ENCODE measurements at regions not wholly inside any gene's neighbourhood (a gene's known extent, or its start where the extent isn't known, plus 50 kb on each side); places are given as distances from the start of the nearest gene placed in this dataset.

DNA sequence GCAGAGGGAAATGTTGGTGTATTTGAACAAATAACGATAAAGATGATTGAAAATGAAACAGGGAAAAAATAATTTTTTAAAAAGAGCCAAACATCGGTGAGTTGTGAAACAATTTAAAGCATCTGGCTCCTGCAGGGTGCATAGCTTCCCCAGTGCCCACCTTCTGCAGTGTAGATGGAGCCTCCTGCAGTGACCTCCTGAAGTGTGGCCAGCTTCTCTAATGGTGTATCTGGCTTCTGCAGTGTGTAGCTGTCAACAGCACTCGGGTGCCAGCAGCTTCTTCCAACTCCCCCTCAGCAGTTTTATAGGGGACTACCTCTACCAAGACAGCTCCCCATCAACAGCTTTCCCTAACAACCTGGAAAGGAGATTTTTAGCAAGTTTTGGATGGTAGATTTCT is 279.4 kb upstream of the SEMA6A start:
- TF ChIP-seq, protein P1, sequence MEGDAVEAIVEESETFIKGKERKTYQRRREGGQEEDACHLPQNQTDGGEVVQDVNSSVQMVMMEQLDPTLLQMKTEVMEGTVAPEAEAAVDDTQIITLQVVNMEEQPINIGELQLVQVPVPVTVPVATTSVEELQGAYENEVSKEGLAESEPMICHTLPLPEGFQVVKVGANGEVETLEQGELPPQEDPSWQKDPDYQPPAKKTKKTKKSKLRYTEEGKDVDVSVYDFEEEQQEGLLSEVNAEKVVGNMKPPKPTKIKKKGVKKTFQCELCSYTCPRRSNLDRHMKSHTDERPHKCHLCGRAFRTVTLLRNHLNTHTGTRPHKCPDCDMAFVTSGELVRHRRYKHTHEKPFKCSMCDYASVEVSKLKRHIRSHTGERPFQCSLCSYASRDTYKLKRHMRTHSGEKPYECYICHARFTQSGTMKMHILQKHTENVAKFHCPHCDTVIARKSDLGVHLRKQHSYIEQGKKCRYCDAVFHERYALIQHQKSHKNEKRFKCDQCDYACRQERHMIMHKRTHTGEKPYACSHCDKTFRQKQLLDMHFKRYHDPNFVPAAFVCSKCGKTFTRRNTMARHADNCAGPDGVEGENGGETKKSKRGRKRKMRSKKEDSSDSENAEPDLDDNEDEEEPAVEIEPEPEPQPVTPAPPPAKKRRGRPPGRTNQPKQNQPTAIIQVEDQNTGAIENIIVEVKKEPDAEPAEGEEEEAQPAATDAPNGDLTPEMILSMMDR (IDR thresholded peaks at IDR 0.05; ENCODE audit: extremely low read depth in 1 of 2, insufficient read depth in 1 of 2, low read depth in 1 of 2, low read length in 2 of 2): no peak
- TF ChIP-seq EZH2 (IDR thresholded peaks at IDR 0.05; ENCODE audit: borderline replicate concordance, low read depth, low read length, severe bottlenecking): no peak
- TF ChIP-seq POLR2A (IDR thresholded peaks at IDR 0.05; ENCODE audit: low read depth, low read length): no peak
- no peak for TF ChIP-seq POLR2AphosphoS5 (IDR thresholded peaks at IDR 0.05; ENCODE audit: insufficient read depth, low read depth, low read length)
- TF ChIP-seq, protein P2, sequence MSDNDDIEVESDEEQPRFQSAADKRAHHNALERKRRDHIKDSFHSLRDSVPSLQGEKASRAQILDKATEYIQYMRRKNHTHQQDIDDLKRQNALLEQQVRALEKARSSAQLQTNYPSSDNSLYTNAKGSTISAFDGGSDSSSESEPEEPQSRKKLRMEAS (IDR thresholded peaks at IDR 0.05; ENCODE audit: insufficient read depth, insufficient read length): no peak
- no peak for TF ChIP-seq JUN (IDR thresholded peaks at IDR 0.05; ENCODE audit: borderline replicate concordance, insufficient read depth, insufficient read length, low read depth)
- no peak for TF ChIP-seq FOS (IDR thresholded peaks at IDR 0.05; ENCODE audit: borderline replicate concordance, insufficient read depth, low read length)
